ENCODE measurements at regions not wholly inside any gene's neighbourhood (a gene's known extent, or its start where the extent isn't known, plus 50 kb on each side); places are given as distances from the start of the nearest gene placed in this dataset.
"Not testable (repeated sequence)": the region's sequence is repeated elsewhere in the genome, so short reads cannot be mapped to it uniquely, and the experiment has no call there.

DNA sequence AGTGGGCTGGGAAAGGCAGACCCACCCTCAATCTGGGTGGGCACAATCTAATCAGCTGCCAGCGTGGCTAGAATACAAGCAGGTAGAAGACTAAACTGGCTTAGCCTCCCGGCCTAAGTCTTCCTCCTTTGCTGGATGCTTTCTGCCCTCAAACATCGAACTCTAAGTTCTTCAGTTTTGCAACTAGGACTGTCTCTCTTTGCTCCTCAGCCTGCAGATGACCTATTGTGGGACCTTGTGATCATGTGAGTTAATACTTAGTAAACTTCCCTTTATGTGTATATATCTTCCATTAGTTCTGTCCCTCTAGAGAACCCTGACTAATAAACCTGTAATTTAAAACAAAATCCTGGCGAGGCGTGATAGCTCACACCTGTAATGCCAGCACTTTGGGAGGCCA lies 51.8 kb upstream of the SLC39A8 start:
- H3K4me1 Mint-ChIP-seq (ENCODE audit: low read depth), result peaks cover 44% of the 10 kb centered on the region
- H3K9me3 Mint-ChIP-seq; H3K27me3 Mint-ChIP-seq; intact Hi-C loops (cut with micrococcal nuclease); H3K4me3 Mint-ChIP-seq; H3K36me3 Mint-ChIP-seq (ENCODE audit: low read depth); H3K27ac Mint-ChIP-seq: not testable (repeated sequence)

DNA sequence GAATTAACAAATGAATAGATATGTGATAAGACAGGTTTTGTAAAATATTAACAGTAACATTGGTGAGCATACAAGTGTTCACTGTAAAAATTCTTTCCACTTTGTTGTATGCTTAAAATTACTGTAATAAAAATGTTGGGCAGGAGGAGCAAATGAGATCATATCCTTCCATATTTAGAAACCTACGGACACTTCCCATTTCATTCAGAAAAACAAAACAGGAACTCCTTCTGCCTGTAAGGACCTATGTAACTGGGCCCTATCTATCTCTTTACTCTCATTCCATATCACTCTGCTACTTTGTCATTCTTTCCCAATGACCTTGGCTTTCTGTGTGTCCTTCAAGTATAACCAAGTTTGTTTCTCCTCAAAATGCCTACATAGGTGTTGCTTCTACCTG lies 53.7 kb upstream of the SLC39A8 start:
- no peaks in the 10 kb centered on the region for H3K36me3 Mint-ChIP-seq (ENCODE audit: low read depth)
- no peak overlapping the region for H3K4me3 Mint-ChIP-seq
- peak overlapping the region; percentile 58 for H3K27ac Mint-ChIP-seq
- peaks cover 63% of the 10 kb centered on the region for H3K4me1 Mint-ChIP-seq (ENCODE audit: low read depth)
- intact Hi-C loops (cut with micrococcal nuclease), result no loop called here
- peaks cover 3% of the 10 kb centered on the region for H3K27me3 Mint-ChIP-seq
- peaks cover 8% of the 10 kb centered on the region for H3K9me3 Mint-ChIP-seq

DNA sequence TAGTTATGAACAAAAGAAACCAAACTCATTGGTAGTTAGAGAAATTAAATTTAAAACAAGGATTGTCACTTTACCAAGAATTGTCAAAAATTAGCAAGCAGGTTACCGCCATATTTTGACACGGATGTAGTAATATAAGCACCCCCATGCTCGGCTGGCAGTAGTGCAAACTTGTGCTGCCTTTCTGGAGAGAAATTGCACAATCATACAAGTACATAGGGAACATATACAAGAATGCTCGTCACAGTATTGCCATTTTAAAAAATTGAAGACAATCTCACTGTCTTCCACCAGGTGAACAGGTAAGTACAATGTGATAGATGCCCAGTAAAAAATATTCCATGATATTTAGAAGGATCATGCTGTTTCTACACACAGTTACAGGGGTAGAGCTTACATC lies 55.6 kb upstream of the SLC39A8 start:
- no peaks in the 10 kb centered on the region for H3K9me3 Mint-ChIP-seq
- intact Hi-C loops (cut with micrococcal nuclease), result no loop called here
- no peaks in the 10 kb centered on the region for H3K36me3 Mint-ChIP-seq (ENCODE audit: low read depth)
- H3K27ac Mint-ChIP-seq, result no peak overlapping the region
- H3K27me3 Mint-ChIP-seq, result peaks cover 3% of the 10 kb centered on the region
- no peak overlapping the region for H3K4me3 Mint-ChIP-seq
- peaks cover 64% of the 10 kb centered on the region for H3K4me1 Mint-ChIP-seq (ENCODE audit: low read depth)

DNA sequence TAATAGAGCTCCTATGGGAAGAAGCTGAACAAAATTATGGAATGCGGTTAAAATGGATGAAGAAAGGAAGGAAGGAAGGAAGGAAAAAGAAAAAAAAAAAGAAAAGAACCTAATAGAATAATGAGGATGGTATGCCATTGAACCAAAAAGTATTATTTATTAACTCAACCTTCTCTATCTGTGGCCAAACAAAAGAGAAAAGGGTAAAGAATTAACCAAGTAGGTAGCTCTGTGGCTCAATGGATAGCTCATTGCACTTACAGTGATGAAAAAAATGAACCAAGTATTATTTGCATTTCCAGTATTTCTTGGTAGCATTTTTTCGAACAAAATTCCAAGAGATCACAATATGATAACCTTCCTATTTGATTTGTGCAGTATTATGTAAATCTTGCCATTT lies 56.9 kb upstream of the SLC39A8 start:
- Mint-ChIP-seq H3K9me3 (no peaks in the 10 kb centered on the region), H3K27ac (no peak overlapping the region), H3K4me3 (no peak overlapping the region), H3K36me3 (ENCODE audit: low read depth) (no peaks in the 10 kb centered on the region), H3K27me3 (peaks cover 4% of the 10 kb centered on the region), H3K4me1 (ENCODE audit: low read depth) (peaks cover 59% of the 10 kb centered on the region)
- intact Hi-C loops (cut with micrococcal nuclease), result loop anchor here (2.0 kb wide), 1 partner anchor 57 kb away; the partner anchor contains the start of gene SLC39A8

DNA sequence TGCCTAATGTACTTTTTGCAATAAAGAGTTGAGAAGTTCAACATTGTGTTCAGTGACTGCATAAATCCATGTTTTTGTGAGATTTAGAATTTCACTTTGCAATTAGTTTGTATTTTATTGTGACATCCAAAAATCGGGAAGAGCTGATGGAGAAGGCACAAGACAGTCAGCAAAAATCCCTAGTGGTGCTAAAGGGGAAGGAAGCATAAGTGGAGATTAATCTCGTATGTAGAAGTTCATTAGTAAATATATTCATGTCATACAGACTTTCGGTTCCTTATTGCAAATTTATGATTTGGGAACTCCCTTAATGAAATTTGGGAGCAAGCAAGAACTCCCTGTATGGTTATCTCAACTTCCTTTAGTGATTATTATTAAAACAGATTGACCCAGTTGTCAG lies 57.8 kb upstream of the SLC39A8 start:
- H3K27me3 Mint-ChIP-seq, result peaks cover 4% of the 10 kb centered on the region
- H3K4me3 Mint-ChIP-seq, result no peak overlapping the region
- H3K36me3 Mint-ChIP-seq (ENCODE audit: low read depth), result no peaks in the 10 kb centered on the region
- H3K27ac Mint-ChIP-seq, result peak overlapping the region; percentile 60
- intact Hi-C loops (cut with micrococcal nuclease), result loop anchor here (2.0 kb wide), 1 partner anchor 58 kb away; the partner anchor contains the start of gene SLC39A8
- no peaks in the 10 kb centered on the region for H3K9me3 Mint-ChIP-seq
- peaks cover 51% of the 10 kb centered on the region for H3K4me1 Mint-ChIP-seq (ENCODE audit: low read depth)

DNA sequence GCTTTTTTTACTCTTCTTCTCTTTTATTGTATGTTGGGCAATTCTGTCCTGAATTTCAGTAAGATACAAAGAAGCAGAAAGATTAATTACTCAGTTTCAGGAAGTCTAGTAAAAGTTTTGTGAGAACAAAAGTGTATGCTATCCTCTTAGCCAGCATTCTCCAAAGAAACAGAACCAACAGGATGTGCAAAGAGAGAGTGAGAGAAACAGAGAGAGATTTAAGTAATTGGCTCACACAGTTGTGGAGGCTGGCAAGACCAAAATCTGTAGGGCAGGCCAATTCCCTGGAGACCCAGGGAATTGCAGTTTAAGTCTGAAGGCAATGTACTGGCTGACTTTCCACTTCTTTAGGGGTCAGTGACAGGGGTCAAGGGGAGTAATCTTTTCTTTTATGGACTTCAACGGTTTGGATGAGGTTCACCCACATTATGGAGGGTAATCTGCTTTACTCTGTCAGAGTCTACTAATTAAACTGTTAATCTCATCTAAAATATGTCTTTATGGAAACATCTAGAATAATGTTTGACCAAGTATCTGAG lies 59.2 kb upstream of the SLC39A8 start:
- no peaks in the 10 kb centered on the region for H3K9me3 Mint-ChIP-seq
- H3K36me3 Mint-ChIP-seq (ENCODE audit: low read depth), result no peaks in the 10 kb centered on the region
- H3K4me1 Mint-ChIP-seq (ENCODE audit: low read depth), result peaks cover 41% of the 10 kb centered on the region
- H3K4me3 Mint-ChIP-seq, result no peak overlapping the region
- peaks cover 4% of the 10 kb centered on the region for H3K27me3 Mint-ChIP-seq
- intact Hi-C loops (cut with micrococcal nuclease), result no loop called here
- peak overlapping the region; percentile 48 for H3K27ac Mint-ChIP-seq

DNA sequence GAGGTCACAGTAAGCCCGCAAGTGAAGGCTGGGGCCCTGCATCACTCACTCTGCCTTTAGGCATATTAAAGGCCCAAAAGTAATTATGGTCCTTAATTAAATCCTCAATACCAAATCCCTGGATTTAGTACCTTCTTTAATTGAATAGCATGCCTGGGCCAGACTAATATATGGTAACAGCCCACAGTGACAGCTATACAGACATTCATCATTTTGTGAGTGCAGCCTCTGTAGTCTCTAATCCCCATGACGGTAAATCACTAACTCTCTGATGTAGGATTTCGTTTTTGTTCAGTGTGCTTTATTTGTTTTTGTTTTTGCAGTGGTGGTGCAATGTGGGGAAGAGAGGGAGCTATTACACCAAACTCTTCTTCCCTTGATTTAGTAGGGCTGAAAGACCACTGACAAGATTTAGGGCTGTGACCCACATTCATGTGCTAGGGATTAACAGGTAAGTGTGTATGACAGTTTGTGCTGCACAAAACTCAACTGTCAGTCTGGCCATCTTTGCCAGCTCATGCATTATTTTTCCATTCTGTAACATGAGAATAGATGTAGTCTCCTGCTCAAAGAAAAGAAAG lies 60.6 kb upstream of the SLC39A8 start:
- no peaks in the 10 kb centered on the region for H3K36me3 Mint-ChIP-seq (ENCODE audit: low read depth)
- intact Hi-C loops (cut with micrococcal nuclease), result no loop called here
- H3K9me3 Mint-ChIP-seq, result no peaks in the 10 kb centered on the region
- H3K27me3 Mint-ChIP-seq, result peaks cover 4% of the 10 kb centered on the region
- H3K4me1 Mint-ChIP-seq (ENCODE audit: low read depth), result peaks cover 42% of the 10 kb centered on the region
- peak overlapping the region; percentile 44 for H3K27ac Mint-ChIP-seq
- H3K4me3 Mint-ChIP-seq, result no peak overlapping the region

DNA sequence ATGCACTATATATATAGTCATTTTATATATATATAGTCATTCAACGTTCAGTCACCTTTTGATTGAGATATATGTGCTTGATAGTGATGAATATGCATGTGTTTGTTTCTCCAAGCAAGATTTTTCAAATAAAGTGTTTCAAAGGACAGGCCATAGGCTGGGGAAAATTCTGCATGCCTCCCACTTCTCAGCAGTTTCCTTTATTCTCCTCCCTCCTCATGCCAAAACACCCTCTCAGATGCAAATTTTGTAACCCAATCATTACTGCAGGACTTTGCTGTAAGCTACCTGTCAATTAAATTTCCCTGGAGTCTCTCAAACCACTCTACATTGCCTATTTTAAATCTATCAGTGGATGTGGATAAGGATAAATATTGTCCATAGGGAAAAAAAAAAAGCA lies 65.6 kb upstream of the SLC39A8 start:
- H3K4me3 Mint-ChIP-seq; H3K9me3 Mint-ChIP-seq; H3K36me3 Mint-ChIP-seq (ENCODE audit: low read depth); H3K27me3 Mint-ChIP-seq; H3K27ac Mint-ChIP-seq; intact Hi-C loops (cut with micrococcal nuclease): not testable (repeated sequence)
- peaks cover 23% of the 10 kb centered on the region for H3K4me1 Mint-ChIP-seq (ENCODE audit: low read depth)

DNA sequence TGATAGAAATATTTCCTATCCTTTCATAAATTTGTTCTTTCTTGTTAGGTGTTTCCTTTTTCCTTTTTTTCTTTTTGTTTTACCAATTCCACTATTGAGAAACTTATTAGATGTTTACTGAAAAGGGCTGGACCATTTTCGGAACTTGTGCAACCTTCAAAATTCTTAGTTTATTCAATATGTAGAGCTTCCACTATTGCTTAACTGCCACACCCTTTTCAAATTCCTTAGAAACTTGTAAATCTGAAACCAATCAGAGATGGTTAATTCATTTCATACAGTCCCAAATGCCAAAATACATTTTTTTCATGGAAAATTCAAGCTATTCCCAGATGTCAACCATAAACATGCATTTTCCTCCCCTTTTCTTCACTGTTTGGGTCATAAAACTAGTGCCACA lies 66.1 kb upstream of the SLC39A8 start:
- H3K4me1 Mint-ChIP-seq (ENCODE audit: low read depth), result peaks cover 23% of the 10 kb centered on the region
- no peaks in the 10 kb centered on the region for H3K27me3 Mint-ChIP-seq
- no peaks in the 10 kb centered on the region for H3K9me3 Mint-ChIP-seq
- no peak overlapping the region for H3K4me3 Mint-ChIP-seq
- intact Hi-C loops (cut with micrococcal nuclease), result no loop called here
- H3K27ac Mint-ChIP-seq, result no peak overlapping the region
- no peaks in the 10 kb centered on the region for H3K36me3 Mint-ChIP-seq (ENCODE audit: low read depth)

DNA sequence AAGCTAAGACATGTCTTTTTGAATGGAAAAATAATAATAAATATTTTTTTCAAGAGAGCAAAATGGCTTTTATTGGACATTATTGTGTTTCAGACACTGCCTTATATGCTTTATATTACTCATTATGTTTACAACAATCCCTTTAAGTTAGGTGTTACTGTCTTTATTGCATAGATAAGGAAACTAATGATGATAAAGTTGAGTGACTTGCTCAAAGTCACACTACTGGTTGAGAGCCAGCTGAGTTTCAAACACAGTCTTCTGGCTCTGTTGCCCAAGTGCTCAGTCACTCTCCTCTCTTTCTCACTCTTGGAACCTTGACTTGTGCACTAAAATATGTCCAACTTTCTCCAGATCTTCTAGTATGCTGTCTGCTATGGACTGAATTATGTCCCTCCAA lies 71.5 kb upstream of the SLC39A8 start:
- H3K4me1 Mint-ChIP-seq (ENCODE audit: low read depth), result peaks cover 13% of the 10 kb centered on the region

DNA sequence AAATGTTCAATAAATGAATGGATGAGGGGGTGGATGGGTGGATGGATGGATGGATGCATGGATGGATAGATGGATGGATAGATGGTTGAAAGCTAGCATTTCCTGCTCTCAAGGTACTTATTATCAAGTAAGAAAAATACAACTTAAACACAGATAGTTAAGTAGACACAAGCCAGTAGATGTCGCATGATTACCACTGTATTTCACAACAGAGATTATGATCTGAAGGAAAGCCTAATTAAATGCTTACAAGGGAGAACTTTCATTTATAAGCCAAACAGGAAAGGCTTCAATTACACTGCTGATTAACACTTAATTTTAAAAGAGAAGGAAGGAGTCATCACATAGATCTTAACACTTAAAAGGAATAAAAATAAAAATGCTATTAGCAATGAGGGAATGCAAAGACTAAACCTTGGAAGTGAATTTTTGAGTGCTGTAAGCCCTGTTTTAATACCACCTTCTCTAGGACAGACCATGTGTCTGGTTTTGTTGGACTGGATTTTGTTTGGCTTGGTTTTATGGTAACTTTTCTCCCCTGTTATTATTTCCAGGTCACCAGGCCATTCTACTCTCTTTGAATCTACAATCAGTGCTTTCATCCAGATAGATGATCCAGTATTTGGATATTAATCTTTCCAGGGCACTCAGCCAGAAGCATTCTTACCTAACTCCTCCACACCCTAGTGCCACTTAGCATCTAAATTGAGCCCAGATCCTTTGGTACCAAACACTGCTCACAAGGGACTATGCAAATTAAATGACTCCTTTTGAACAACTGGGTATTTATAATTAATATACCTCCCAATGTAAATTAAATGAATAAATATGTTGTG lies 75.5 kb upstream of the SLC39A8 start:
- Mint-ChIP-seq H3K27ac (no peak overlapping the region), H3K36me3 (ENCODE audit: low read depth) (no peaks in the 10 kb centered on the region), H3K9me3 (peaks cover 7% of the 10 kb centered on the region), H3K4me1 (ENCODE audit: low read depth) (peaks cover 9% of the 10 kb centered on the region), H3K4me3 (no peak overlapping the region), H3K27me3 (no peaks in the 10 kb centered on the region)
- intact Hi-C loops (cut with micrococcal nuclease), result no loop called here

More for the DNA sequence above, 71.5 kb upstream of the SLC39A8 start:
- H3K27me3 Mint-ChIP-seq, result no peaks in the 10 kb centered on the region
- H3K27ac Mint-ChIP-seq, result no peak overlapping the region
- H3K4me3 Mint-ChIP-seq, result no peak overlapping the region
- H3K9me3 Mint-ChIP-seq, result no peaks in the 10 kb centered on the region
- H3K36me3 Mint-ChIP-seq (ENCODE audit: low read depth), result no peaks in the 10 kb centered on the region
- intact Hi-C loops (cut with micrococcal nuclease), result no loop called here

DNA sequence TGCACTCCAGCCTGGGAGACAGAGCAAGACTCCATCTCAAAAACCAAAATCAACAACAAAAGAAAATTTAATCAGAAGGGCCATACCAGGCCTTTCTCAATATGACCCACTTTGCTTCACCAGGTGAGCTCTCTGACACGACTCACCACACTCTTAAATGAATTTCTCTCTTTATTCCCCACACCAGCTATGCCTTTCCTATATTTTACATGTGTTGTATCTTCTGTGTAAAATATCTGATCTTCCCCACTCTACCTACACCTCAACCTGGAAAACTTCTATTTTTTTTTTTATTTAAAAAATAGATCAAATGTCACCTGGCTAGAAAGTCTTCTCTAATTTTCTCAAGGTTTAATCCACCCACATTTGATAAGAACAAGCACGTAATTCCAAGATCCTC lies 77.6 kb upstream of the SLC39A8 start:
- Mint-ChIP-seq H3K4me3 (no peak overlapping the region), H3K9me3 (peaks cover 7% of the 10 kb centered on the region), H3K27me3 (no peaks in the 10 kb centered on the region), H3K36me3 (ENCODE audit: low read depth) (no peaks in the 10 kb centered on the region), H3K4me1 (ENCODE audit: low read depth) (peaks cover 9% of the 10 kb centered on the region), H3K27ac (no peak overlapping the region)
- intact Hi-C loops (cut with micrococcal nuclease), result no loop called here

DNA sequence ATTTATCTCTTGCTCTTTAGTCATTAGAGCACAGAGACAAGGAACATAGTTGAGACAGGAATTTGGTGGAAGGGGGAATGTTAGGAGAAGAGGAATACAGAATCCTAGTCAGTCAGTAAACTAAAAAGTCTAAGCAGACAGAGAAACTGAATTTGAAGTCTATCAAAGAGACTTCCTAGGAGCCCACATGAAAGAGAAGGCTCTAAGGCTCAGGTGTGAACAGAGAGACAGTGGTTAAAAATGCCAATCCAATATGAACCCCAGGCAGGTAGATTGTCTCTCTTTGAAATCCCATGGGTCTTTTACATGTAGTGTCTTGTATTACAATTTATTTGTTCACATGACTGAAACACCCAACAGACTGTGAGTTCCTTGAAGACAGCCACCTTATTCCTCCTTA lies 77.8 kb upstream of the NFKB1 start:
- H3K4me1 Mint-ChIP-seq (ENCODE audit: low read depth), result peaks cover 9% of the 10 kb centered on the region
- H3K4me3 Mint-ChIP-seq, result no peak overlapping the region
- no peaks in the 10 kb centered on the region for H3K36me3 Mint-ChIP-seq (ENCODE audit: low read depth)
- peaks cover 7% of the 10 kb centered on the region for H3K9me3 Mint-ChIP-seq
- intact Hi-C loops (cut with micrococcal nuclease), result no loop called here
- H3K27ac Mint-ChIP-seq, result no peak overlapping the region
- no peaks in the 10 kb centered on the region for H3K27me3 Mint-ChIP-seq

DNA sequence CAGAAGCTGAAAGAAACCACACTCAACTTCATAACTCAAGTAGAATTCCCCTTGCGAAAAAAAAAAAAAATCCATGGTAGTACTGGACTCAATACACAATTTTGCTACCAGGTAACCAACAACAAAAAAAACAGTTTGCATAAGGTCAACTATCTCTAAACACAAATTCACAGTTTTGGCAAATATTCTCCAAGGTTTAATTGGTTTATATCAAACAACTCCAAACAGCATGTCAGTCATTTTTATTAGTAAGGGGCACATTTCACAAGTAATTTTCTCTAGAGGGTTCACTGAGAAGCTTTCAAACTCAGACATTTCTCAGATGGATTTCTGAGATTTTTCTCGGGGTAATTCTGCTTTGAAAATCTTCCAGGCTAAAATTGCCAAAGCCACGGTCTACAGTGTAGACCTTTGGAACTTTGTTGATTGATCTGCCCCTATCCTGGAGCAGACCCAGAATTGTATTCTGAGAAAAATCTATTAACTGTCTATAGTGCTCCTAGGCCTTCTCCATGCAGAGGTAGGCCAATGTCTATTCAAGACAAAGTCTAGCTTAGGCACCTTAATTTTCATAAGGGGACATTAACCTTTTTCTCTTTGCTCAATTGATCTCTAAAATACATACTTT lies 73.7 kb upstream of the NFKB1 start:
- no peak overlapping the region for H3K4me3 Mint-ChIP-seq
- H3K9me3 Mint-ChIP-seq, result peaks cover 7% of the 10 kb centered on the region
- no peak overlapping the region for H3K27ac Mint-ChIP-seq
- H3K36me3 Mint-ChIP-seq (ENCODE audit: low read depth), result no peaks in the 10 kb centered on the region
- intact Hi-C loops (cut with micrococcal nuclease), result no loop called here
- H3K27me3 Mint-ChIP-seq, result no peaks in the 10 kb centered on the region
- no peaks in the 10 kb centered on the region for H3K4me1 Mint-ChIP-seq (ENCODE audit: low read depth)

Data from dendritic cell treated with granulocyte-macrophage colony-stimulating factor and Interleukin-4, amounts not matched to agents 40 ng/mL and 50 ng/mL, for 4 days (primary cell).